Suppressor macrophage treated with lipopolysaccharide for 1 hour (primary cell): ENCODE measurements at regions not wholly inside any gene's neighbourhood (a gene's known extent, or its start where the extent isn't known, plus 50 kb on each side); places are given as distances from the start of the nearest gene placed in this dataset.

ENCODE experiments used
- DNase-seq, 3 donors: peaks; one replicate each; pipeline ENCODE4 v3.0.0-alpha.2; 2020 to 2022

GRCh38 chr9:105065098-105066088, 137.4 kb upstream of the ABCA1 start:
- no peak for DNase-seq

- DNase-seq = peak; percentile 74 to 88 (median 86)
Measured at GRCh38 chr9:105066275-105066865, 138.4 kb upstream of the ABCA1 start.

GRCh38 chr9:105067895-105068580, 140.1 kb upstream of the ABCA1 start:
- no peak for DNase-seq

- no peak for DNase-seq
Measured at GRCh38 chr9:105069285-105069684, 141.3 kb upstream of the ABCA1 start.

- DNase-seq = no peak
Measured at GRCh38 chr9:105069696-105070095, 141.7 kb upstream of the ABCA1 start.

- no peak for DNase-seq
Measured at GRCh38 chr9:105070176-105070575, 142.2 kb upstream of the ABCA1 start.

- no peak for DNase-seq
Measured at GRCh38 chr9:105072476-105072875, 144.5 kb upstream of the ABCA1 start.

- DNase-seq = peak in 1 of 3 donors; percentile 46
Measured at GRCh38 chr9:105073147-105073546, 145.2 kb upstream of the ABCA1 start.

- no peak for DNase-seq
Measured at GRCh38 chr9:105074491-105074890, 146.5 kb upstream of the ABCA1 start.

GRCh38 chr9:105076729-105077128, 148.8 kb upstream of the ABCA1 start:
- DNase-seq = no peak

GRCh38 chr9:105079457-105079856, 151.5 kb upstream of the ABCA1 start:
- no peak for DNase-seq

- no peak for DNase-seq
Measured at GRCh38 chr9:105082843-105083242, 154.9 kb upstream of the ABCA1 start.

GRCh38 chr9:105083256-105083655, 155.3 kb upstream of the ABCA1 start:
- DNase-seq = no peak

- DNase-seq = no peak
Measured at GRCh38 chr9:105087910-105088898, 156.2 kb upstream of the SLC44A1 start.

- no peak for DNase-seq
Measured at GRCh38 chr9:105089874-105090273, 154.6 kb upstream of the SLC44A1 start.

- DNase-seq = no peak
Measured at GRCh38 chr9:105091004-105091640, 153.3 kb upstream of the SLC44A1 start.

- DNase-seq = no peak
Measured at GRCh38 chr9:105093685-105094084, 150.8 kb upstream of the SLC44A1 start.

GRCh38 chr9:105098370-105098769, 146.1 kb upstream of the SLC44A1 start:
- peak in 2 of 3 donors; percentile 17 to 33 for DNase-seq

GRCh38 chr9:105103776-105104175, 140.7 kb upstream of the SLC44A1 start:
- peak in 1 of 3 donors; percentile 25 for DNase-seq

GRCh38 chr9:105114318-105114717, 130.1 kb upstream of the SLC44A1 start:
- no peak for DNase-seq

- DNase-seq = peak; percentile 80 to 84 (median 81)
Measured at GRCh38 chr9:105114964-105115728, 129.3 kb upstream of the SLC44A1 start.
